ENCODE measurements at regions not wholly inside any gene's neighbourhood (a gene's known extent, or its start where the extent isn't known, plus 50 kb on each side); places are given as distances from the start of the nearest gene placed in this dataset.

DNA sequence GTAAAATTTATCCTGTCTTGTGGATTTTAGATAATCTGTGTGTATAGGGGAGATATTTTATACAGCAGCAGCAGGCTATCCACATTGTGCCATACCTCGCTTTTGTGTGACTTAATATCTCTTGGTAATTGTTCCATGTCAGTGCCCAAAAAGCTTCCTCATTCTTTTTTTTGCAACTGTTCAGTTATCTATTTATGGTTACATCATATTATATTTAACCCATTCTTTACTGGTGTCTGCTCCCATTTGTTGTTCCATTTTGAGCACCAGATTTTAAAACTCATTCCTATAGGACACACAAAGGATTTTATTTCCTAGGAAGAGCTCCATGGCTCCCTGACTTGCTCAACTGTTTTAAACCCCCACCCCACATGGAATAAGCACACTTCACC, 86.3 kb upstream of the RASGRP1 start:
- TF ChIP-seq, protein P1, sequence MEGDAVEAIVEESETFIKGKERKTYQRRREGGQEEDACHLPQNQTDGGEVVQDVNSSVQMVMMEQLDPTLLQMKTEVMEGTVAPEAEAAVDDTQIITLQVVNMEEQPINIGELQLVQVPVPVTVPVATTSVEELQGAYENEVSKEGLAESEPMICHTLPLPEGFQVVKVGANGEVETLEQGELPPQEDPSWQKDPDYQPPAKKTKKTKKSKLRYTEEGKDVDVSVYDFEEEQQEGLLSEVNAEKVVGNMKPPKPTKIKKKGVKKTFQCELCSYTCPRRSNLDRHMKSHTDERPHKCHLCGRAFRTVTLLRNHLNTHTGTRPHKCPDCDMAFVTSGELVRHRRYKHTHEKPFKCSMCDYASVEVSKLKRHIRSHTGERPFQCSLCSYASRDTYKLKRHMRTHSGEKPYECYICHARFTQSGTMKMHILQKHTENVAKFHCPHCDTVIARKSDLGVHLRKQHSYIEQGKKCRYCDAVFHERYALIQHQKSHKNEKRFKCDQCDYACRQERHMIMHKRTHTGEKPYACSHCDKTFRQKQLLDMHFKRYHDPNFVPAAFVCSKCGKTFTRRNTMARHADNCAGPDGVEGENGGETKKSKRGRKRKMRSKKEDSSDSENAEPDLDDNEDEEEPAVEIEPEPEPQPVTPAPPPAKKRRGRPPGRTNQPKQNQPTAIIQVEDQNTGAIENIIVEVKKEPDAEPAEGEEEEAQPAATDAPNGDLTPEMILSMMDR (IDR thresholded peaks at IDR 0.05; ENCODE audit: low read length), result no peak
- no peak for TF ChIP-seq EZH2 (optimal IDR thresholded peaks at IDR 0.05; ENCODE audit: low read depth, low read length)
- no peak for TF ChIP-seq EZH2phosphoT487 (IDR thresholded peaks at IDR 0.05; ENCODE audit: low read length)

All from MM.1S (cell line).